GM12892 (cell line): ENCODE measurements at regions not wholly inside any gene's neighbourhood (a gene's known extent, or its start where the extent isn't known, plus 50 kb on each side); places are given as distances from the start of the nearest gene placed in this dataset.

Experiments used
- POLR2A ChIP-seq: IDR thresholded peaks from 2 replicates; pipeline ENCODE4 v1.6.1; 2011; ENCODE audit warnings: low read depth, low read length, control low read depth
- POLR2AphosphoS5 ChIP-seq: IDR thresholded peaks from 2 replicates; pipeline ENCODE4 v1.6.1; 2011; ENCODE audit warnings: low read depth, low read length, control low read depth
- TAF1 ChIP-seq: IDR thresholded peaks from 2 replicates; pipeline ENCODE4 v1.6.1; 2011; ENCODE audit warnings: low read depth, mild to moderate bottlenecking, control low read depth, low read length, borderline replicate concordance

DNA sequence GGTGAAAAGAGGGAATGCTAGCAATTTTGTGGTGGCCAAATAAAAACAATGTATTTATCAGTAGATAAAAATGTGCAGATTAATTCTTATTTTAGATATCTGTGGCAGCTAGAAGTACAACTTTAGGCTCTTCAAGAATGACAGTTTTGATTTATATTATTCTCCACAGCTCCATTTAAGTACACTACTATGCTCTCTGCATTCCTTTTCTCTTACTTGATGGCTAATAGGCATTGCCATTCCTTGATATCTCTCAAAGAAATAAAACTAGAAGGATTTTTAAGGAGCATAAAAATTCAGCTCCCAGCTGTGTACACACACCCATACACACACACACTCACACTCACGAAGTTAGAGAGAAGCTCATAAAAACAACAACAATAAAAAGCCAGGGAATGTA is 59.4 kb upstream of the H2AZ1 start:
- TF ChIP-seq POLR2A (no peak), POLR2AphosphoS5 (no peak), TAF1 (no peak)
